Thymus (tissue), 11 donors: ENCODE measurements at regions not wholly inside any gene's neighbourhood (a gene's known extent, or its start where the extent isn't known, plus 50 kb on each side); places are given as distances from the start of the nearest gene placed in this dataset.

Experiments used
- DNase-seq, 9 donors: peaks; one replicate each; pipeline ENCODE4 v3.0.0-alpha.2; 2013; ENCODE audit warnings: low spot score in 9 of 9, low read depth in 6 of 9, missing footprints in 1 of 9
- H3K27ac ChIP-seq, 2 donors: one replicate each; pipeline ENCODE4 v1.5.1; 2013; ENCODE audit warnings: control low read depth in 1 of 2, low read depth in 1 of 2, low read length in 1 of 2, mild to moderate bottlenecking in 1 of 2, moderate library complexity in 1 of 2
- H3K27me3 ChIP-seq, 2 donors: one replicate each; pipeline ENCODE4 v1.5.1; 2013; ENCODE audit warnings: low read length in 1 of 2; ENCODE audit not compliant: control insufficient read depth in 2 of 2, insufficient read depth in 1 of 2
- H3K36me3 ChIP-seq, 2 donors: one replicate each; pipeline ENCODE4 v1.5.1; 2013; ENCODE audit warnings: low read length in 1 of 2, mild to moderate bottlenecking in 1 of 2, moderate library complexity in 1 of 2; ENCODE audit not compliant: control insufficient read depth in 2 of 2, insufficient read depth in 2 of 2
- H3K4me1 ChIP-seq, 2 donors: one replicate each; pipeline ENCODE4 v1.5.1; 2013; ENCODE audit warnings: low read length in 2 of 2; ENCODE audit not compliant: control insufficient read depth in 2 of 2, insufficient read depth in 2 of 2
- H3K4me3 ChIP-seq, 2 donors: one replicate each; pipeline ENCODE4 v1.5.1; 2013; ENCODE audit warnings: low read length in 2 of 2, control low read depth in 1 of 2, mild to moderate bottlenecking in 1 of 2
- H3K9me3 ChIP-seq, 2 donors: one replicate each; pipeline ENCODE4 v1.5.1; 2013; ENCODE audit warnings: low read length in 1 of 2, mild to moderate bottlenecking in 1 of 2; ENCODE audit not compliant: control insufficient read depth in 2 of 2, insufficient read depth in 1 of 2
- WGBS: extraction: QIAGEN DNeasy Blood & Tissue Kit; methylation state at CpG from one replicate; pipeline ENCODE4 v1.1.7; 2013; 5-methylcytosine and 5-hydroxymethylcytosine counted together
- donor health status: healthy.

- Histone ChIP-seq H3K9me3 (no peaks in the 10 kb centered on the region), H3K27ac (no peak overlapping the region), H3K4me3 (no peak overlapping the region), H3K4me1 (no peaks in the 10 kb centered on the region), H3K36me3 (no peaks in the 10 kb centered on the region), H3K27me3 (no peaks in the 10 kb centered on the region)
- WGBS: 97% methylated on average over 8 of the region's 8 CpGs
- DNase-seq: no peak
Observed at GRCh38 chr1:239761509-239761908, 330.2 kb upstream of the FMN2 start.

- H3K4me3 ChIP-seq: no peak overlapping the region
- no peak overlapping the region for H3K27ac ChIP-seq
- no peak for DNase-seq
- no peaks in the 10 kb centered on the region for H3K27me3 ChIP-seq
- H3K4me1 ChIP-seq: no peaks in the 10 kb centered on the region
- H3K9me3 ChIP-seq: no peaks in the 10 kb centered on the region
- 93% methylated on average over 1 of the region's 1 CpG for WGBS
- no peaks in the 10 kb centered on the region for H3K36me3 ChIP-seq
Observed at GRCh38 chr1:239763850-239764249, 327.8 kb upstream of the FMN2 start.

GRCh38 chr1:239764546-239764945 is 327.1 kb upstream of the FMN2 start:
- Histone ChIP-seq H3K9me3 (no peaks in the 10 kb centered on the region), H3K4me1 (no peaks in the 10 kb centered on the region), H3K36me3 (no peaks in the 10 kb centered on the region), H3K27ac (no peak overlapping the region), H3K4me3 (no peak overlapping the region), H3K27me3 (no peaks in the 10 kb centered on the region)
- WGBS: 95% methylated on average over 2 of the region's 2 CpGs
- no peak for DNase-seq

DNA sequence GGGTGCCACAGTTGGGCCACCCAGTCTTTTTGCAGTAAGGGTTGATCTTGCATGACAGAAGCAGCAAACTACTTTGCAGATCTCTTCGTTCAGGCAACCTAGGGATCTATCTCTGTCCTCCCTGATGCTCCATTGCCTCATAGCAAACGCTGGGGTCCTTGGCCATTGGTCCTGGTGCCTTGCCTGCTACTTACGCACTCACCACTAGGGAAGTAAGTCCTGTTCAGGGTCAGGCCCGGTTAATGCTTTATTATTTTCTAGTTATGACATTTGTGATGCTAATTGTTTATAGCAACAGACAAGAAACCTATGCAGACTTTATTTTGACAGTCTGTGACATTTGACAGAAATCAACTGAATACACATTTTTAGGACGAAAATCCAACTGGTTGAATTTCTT is 326.5 kb upstream of the FMN2 start:
- Histone ChIP-seq H3K4me3 (no peak overlapping the region), H3K4me1 (no peaks in the 10 kb centered on the region), H3K27me3 (no peaks in the 10 kb centered on the region), H3K27ac (no peak overlapping the region), H3K36me3 (no peaks in the 10 kb centered on the region), H3K9me3 (no peaks in the 10 kb centered on the region)
- no peak for DNase-seq
- WGBS: 96% methylated on average over 5 of the region's 5 CpGs

DNA sequence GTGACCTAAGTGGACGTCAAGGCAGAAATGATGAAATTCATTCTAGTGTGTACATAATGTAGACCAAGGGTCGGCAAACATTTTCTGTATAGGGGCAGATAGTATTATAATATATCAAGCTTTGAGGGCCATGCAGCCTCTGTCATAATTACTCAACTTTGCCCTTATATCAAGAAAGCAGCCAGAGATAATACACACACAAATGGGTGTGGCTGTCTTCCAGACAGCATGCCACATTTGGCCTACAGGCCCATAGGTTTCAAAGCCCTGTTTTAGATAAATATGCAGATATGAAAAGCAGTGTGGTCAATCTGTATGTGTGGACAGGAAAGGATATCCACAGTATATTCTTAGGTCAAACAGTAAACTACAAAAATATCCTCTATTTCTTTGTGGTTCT is 320.1 kb upstream of the FMN2 start:
- H3K36me3 ChIP-seq: no peaks in the 10 kb centered on the region
- 97% methylated on average over 2 of the region's 2 CpGs for WGBS
- no peaks in the 10 kb centered on the region for H3K4me1 ChIP-seq
- H3K27me3 ChIP-seq: no peaks in the 10 kb centered on the region
- H3K27ac ChIP-seq: no peak overlapping the region
- no peak for DNase-seq
- H3K4me3 ChIP-seq: no peak overlapping the region
- H3K9me3 ChIP-seq: no peaks in the 10 kb centered on the region

- H3K4me3 ChIP-seq: no peak overlapping the region
- no peak for DNase-seq
- H3K27me3 ChIP-seq: no peaks in the 10 kb centered on the region
- H3K27ac ChIP-seq: no peak overlapping the region
- no peaks in the 10 kb centered on the region for H3K36me3 ChIP-seq
- H3K9me3 ChIP-seq: no peaks in the 10 kb centered on the region
- H3K4me1 ChIP-seq: no peaks in the 10 kb centered on the region
- WGBS: 95% methylated on average over 4 of the region's 4 CpGs
Observed at GRCh38 chr1:239772446-239772845, 319.2 kb upstream of the FMN2 start.

DNA sequence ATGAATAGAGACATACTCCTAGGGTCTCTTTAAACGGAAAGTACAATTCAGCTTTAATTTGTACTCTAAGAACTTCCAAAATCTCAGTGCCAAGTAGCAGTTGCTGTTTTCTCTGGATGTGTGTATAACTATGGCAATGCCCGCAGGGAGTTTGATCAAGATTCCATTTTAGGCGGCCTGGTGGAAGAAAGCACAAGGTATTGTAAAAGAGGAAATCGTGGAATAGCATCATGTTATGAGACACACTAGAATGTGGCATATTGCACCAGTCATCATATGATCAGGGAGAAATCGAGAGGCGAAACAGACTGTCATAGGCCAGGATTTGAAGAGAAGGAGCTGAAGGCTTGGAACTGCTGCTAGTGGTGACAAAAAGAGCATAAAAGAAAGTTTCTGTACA is 316.2 kb upstream of the FMN2 start:
- H3K27ac ChIP-seq: no peak overlapping the region
- no peak overlapping the region for H3K4me3 ChIP-seq
- DNase-seq: no peak
- H3K27me3 ChIP-seq: no peaks in the 10 kb centered on the region
- H3K4me1 ChIP-seq: no peaks in the 10 kb centered on the region
- 97% methylated on average over 6 of the region's 6 CpGs for WGBS
- no peaks in the 10 kb centered on the region for H3K9me3 ChIP-seq
- H3K36me3 ChIP-seq: no peaks in the 10 kb centered on the region

- Histone ChIP-seq H3K36me3 (no peaks in the 10 kb centered on the region), H3K27ac (no peak overlapping the region), H3K27me3 (no peaks in the 10 kb centered on the region), H3K9me3 (no peaks in the 10 kb centered on the region), H3K4me3 (no peak overlapping the region), H3K4me1 (no peaks in the 10 kb centered on the region)
- DNase-seq: no peak
- 86% methylated on average over 6 of the region's 6 CpGs for WGBS
Observed at GRCh38 chr1:239778208-239778813, 313.4 kb upstream of the FMN2 start.

GRCh38 chr1:239779962-239780361 is 311.7 kb upstream of the FMN2 start:
- no peaks in the 10 kb centered on the region for H3K4me1 ChIP-seq
- 97% methylated on average over 2 of the region's 2 CpGs for WGBS
- H3K27me3 ChIP-seq: no peaks in the 10 kb centered on the region
- H3K27ac ChIP-seq: no peak overlapping the region
- H3K4me3 ChIP-seq: no peak overlapping the region
- H3K9me3 ChIP-seq: no peaks in the 10 kb centered on the region
- no peaks in the 10 kb centered on the region for H3K36me3 ChIP-seq
- no peak for DNase-seq

DNA sequence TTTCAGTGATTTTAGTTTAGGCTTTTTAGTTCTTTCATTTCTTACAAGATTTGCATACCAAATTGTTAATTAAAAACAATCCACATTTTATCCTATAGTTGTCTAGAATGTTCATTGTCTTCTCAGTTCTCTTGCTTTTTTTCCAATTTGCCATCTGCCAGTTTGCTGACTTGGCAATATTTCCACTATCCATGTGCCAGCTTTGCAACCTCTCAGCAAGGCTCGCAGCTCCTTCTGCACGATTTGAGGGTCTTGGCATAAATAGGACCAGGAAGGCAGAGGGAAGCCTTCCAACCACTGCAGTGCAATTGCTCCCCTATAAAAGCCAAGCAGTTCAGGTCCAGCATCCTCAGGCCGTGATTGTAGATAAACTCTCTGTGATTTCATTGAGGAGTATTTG is 306.8 kb upstream of the FMN2 start:
- Histone ChIP-seq H3K27me3 (no peaks in the 10 kb centered on the region), H3K36me3 (no peaks in the 10 kb centered on the region), H3K4me3 (no peak overlapping the region), H3K27ac (no peak overlapping the region), H3K9me3 (no peaks in the 10 kb centered on the region), H3K4me1 (no peaks in the 10 kb centered on the region)
- DNase-seq: no peak
- WGBS: 98% methylated on average over 3 of the region's 3 CpGs
